Lung (tissue), 11 donors: ENCODE measurements at regions not wholly inside any gene's neighbourhood (a gene's known extent, or its start where the extent isn't known, plus 50 kb on each side); places are given as distances from the start of the nearest gene placed in this dataset.

ENCODE experiments used
- ATAC-seq: fragments of 200-7000 bp; cut with Tn5 transposase; one replicate; pipeline ENCODE4 v1.9.1; 2020; ENCODE audit warnings: moderate number of reproducible peaks; ENCODE audit not compliant: insufficient read depth, low FRiP score
- DNase-seq, 3 donors: peaks; one replicate each; pipeline ENCODE4 v3.0.0-alpha.2; 2013 to 2017
- H3K27ac ChIP-seq, 2 donors: one replicate each; pipeline ENCODE4 v1.5.1; 2013; ENCODE audit warnings: mild to moderate bottlenecking in 2 of 2, moderate library complexity in 2 of 2, control low read depth in 1 of 2, inconsistent platforms in 1 of 2, low read depth in 1 of 2, low read length in 1 of 2
- H3K27me3 ChIP-seq, 3 donors: one replicate each; pipeline ENCODE4 v1.5.1; 2013; ENCODE audit warnings: low read length in 2 of 3; ENCODE audit not compliant: control insufficient read depth in 3 of 3, insufficient read depth in 3 of 3
- H3K36me3 ChIP-seq, 4 donors: one replicate each; pipeline ENCODE4 v1.5.1; 2013; ENCODE audit warnings: low read length in 4 of 4, mild to moderate bottlenecking in 1 of 4, moderate library complexity in 1 of 4; ENCODE audit not compliant: control insufficient read depth in 4 of 4, insufficient read depth in 4 of 4
- H3K4me1 ChIP-seq, 5 donors: one replicate each; pipeline ENCODE4 v1.5.1; 2013; ENCODE audit warnings: low read length in 5 of 5, mild to moderate bottlenecking in 2 of 5, moderate library complexity in 1 of 5; ENCODE audit not compliant: control insufficient read depth in 5 of 5, insufficient read depth in 5 of 5
- H3K4me3 ChIP-seq: one replicate; pipeline ENCODE4 v1.5.1; 2013; ENCODE audit warnings: mild to moderate bottlenecking, control low read depth, moderate library complexity
- H3K9ac ChIP-seq, 2 donors: one replicate each; pipeline ENCODE4 v1.5.1; 2013; ENCODE audit warnings: low read length in 2 of 2, control low read depth in 1 of 2; ENCODE audit not compliant: insufficient read depth in 1 of 2
- H3K9me3 ChIP-seq, 4 donors: one replicate each; pipeline ENCODE4 v1.5.1; 2013; ENCODE audit warnings: low read length in 3 of 4, mild to moderate bottlenecking in 1 of 4, moderate library complexity in 1 of 4; ENCODE audit not compliant: control insufficient read depth in 4 of 4, insufficient read depth in 3 of 4
- WGBS, 2 donors: extraction: QIAGEN DNeasy Blood & Tissue Kit; methylation state at CpG; one replicate each; pipeline ENCODE4 v1.1.7; 2013; 5-methylcytosine and 5-hydroxymethylcytosine counted together
- TF ChIP-seq, protein P1 (sequence below): IDR thresholded peaks from 2 replicates; pipeline ENCODE4 v1.5.1; 2012; ENCODE audit warnings: mild to moderate bottlenecking; ENCODE audit errors: control extremely low read depth, extremely low read depth
- donor health status: control.
- donor health status: control.
- donor health status: Bipolar disorder and iron deficiency.
- donor health status: healthy.
- donor health status: DM: yes; HTN: yes; CAD: no.

GRCh38 chr12:83257726-83258125 lies 571.0 kb downstream of the TMTC2 start:
- H3K4me1 ChIP-seq, result no peaks in the 10 kb centered on the region
- H3K27ac ChIP-seq, result no peak overlapping the region
- no peaks in the 10 kb centered on the region for H3K27me3 ChIP-seq
- no peak overlapping the region for H3K9ac ChIP-seq
- ATAC-seq, result no peak
- H3K9me3 ChIP-seq, result no peaks in the 10 kb centered on the region
- H3K4me3 ChIP-seq, result no peak overlapping the region
- TF ChIP-seq, protein P1, sequence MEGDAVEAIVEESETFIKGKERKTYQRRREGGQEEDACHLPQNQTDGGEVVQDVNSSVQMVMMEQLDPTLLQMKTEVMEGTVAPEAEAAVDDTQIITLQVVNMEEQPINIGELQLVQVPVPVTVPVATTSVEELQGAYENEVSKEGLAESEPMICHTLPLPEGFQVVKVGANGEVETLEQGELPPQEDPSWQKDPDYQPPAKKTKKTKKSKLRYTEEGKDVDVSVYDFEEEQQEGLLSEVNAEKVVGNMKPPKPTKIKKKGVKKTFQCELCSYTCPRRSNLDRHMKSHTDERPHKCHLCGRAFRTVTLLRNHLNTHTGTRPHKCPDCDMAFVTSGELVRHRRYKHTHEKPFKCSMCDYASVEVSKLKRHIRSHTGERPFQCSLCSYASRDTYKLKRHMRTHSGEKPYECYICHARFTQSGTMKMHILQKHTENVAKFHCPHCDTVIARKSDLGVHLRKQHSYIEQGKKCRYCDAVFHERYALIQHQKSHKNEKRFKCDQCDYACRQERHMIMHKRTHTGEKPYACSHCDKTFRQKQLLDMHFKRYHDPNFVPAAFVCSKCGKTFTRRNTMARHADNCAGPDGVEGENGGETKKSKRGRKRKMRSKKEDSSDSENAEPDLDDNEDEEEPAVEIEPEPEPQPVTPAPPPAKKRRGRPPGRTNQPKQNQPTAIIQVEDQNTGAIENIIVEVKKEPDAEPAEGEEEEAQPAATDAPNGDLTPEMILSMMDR, result no peak
- H3K36me3 ChIP-seq, result no peaks in the 10 kb centered on the region
- no peak for DNase-seq

- TF ChIP-seq, protein P1, result no peak
- Histone ChIP-seq H3K4me3 (no peak overlapping the region), H3K36me3 (no peaks in the 10 kb centered on the region), H3K9me3 (no peaks in the 10 kb centered on the region), H3K27ac (no peak overlapping the region), H3K4me1 (no peaks in the 10 kb centered on the region), H3K9ac (no peak overlapping the region), H3K27me3 (no peaks in the 10 kb centered on the region)
- ATAC-seq, result no peak
- WGBS, 2 donors, result 89 to 93% methylated on average over 3 of the region's 3 CpGs
- DNase-seq, result no peak
These were observed 569.9 kb downstream of the TMTC2 start for GRCh38 chr12:83256562-83256961.

DNA sequence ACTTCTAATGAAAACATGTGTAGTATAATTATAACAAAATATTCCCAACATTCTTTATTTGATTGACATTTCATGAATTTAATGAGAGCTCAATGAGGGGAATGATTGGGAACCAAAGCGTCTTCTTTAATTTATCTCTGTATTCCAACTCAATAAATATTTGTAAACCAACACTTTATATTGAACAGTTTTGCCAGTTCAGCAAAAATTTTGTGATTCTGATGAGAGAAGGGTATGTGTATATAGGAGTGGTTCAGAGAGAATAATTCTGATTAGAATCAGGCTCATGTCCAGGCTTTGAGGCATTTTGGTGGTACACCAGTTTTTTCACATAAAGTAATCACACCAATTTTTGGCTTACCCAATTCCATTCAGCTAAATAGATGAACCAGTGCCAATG lies 564.2 kb downstream of the TMTC2 start:
- DNase-seq (no peak), ATAC-seq (no peak)
- no peak overlapping the region for H3K27ac ChIP-seq
- peaks cover 0 to 5% (median 1%) of the 10 kb centered on the region in 4 donors for H3K9me3 ChIP-seq
- H3K9ac ChIP-seq, result no peak overlapping the region
- H3K27me3 ChIP-seq, result no peaks in the 10 kb centered on the region
- H3K4me1 ChIP-seq, result no peaks in the 10 kb centered on the region
- H3K36me3 ChIP-seq, result no peaks in the 10 kb centered on the region
- WGBS, 2 donors, result 91 to 98% methylated on average over 1 of the region's 1 CpG
- H3K4me3 ChIP-seq, result no peak overlapping the region
- TF ChIP-seq, protein P1, result no peak

DNA sequence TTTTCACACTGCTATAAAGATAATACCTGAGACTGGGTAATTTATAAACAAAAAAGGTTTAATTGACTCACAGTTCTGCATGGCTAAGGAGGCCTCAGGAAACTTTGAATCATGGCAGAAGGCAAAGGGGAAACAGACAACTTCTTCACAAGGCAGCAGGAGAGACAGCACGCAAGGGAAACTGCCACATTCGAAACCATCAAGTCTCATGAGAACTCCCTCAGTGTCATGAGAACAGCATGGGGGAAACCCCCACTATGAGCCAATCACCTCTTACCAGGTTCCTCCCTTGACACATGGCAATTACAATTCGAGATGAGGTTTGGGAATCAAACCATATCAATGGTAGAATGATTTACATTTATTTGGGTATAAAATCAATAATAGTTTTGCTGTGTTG lies 558.5 kb downstream of the TMTC2 start:
- ATAC-seq (no peak), DNase-seq (no peak)
- Histone ChIP-seq H3K27me3 (no peaks in the 10 kb centered on the region), H3K4me1 (peaks cover 0 to 13% (median 0%) of the 10 kb centered on the region in 5 donors), H3K9ac (no peak overlapping the region), H3K27ac (no peak overlapping the region), H3K9me3 (peaks cover 0 to 5% (median 1%) of the 10 kb centered on the region in 4 donors), H3K36me3 (no peaks in the 10 kb centered on the region), H3K4me3 (no peak overlapping the region)
- TF ChIP-seq, protein P1, result no peak
- WGBS, 2 donors, result 85 to 89% methylated on average over 3 of the region's 3 CpGs
